NCI-H1092 (cell line): ENCODE measurements at regions not wholly inside any gene's neighbourhood (a gene's known extent, or its start where the extent isn't known, plus 50 kb on each side); places are given as distances from the start of the nearest gene placed in this dataset.

Experiments used
- DNase-seq: peaks from one replicate; lab custom pipeline; 2025; lab: John Stamatoyannopoulos, UW

GRCh38 chr10:4196183-4196582 is 411.2 kb upstream of the KLF6 start:
- DNase-seq: no peak

- DNase-seq: no peak
Observed at GRCh38 chr10:4195213-4195612, 410.2 kb upstream of the KLF6 start.

- DNase-seq: no peak
Observed at GRCh38 chr10:4194231-4194630, 409.2 kb upstream of the KLF6 start.

- DNase-seq: no peak
Observed at GRCh38 chr10:4191894-4192293, 406.9 kb upstream of the KLF6 start.

GRCh38 chr10:4191354-4191753 is 406.3 kb upstream of the KLF6 start:
- no peak for DNase-seq

GRCh38 chr10:4190876-4191275 is 405.9 kb upstream of the KLF6 start:
- DNase-seq: no peak

- no peak for DNase-seq
Observed at GRCh38 chr10:4189281-4189680, 404.3 kb upstream of the KLF6 start.

GRCh38 chr10:4188406-4188805 is 403.4 kb upstream of the KLF6 start:
- DNase-seq: no peak

- no peak for DNase-seq
Observed at GRCh38 chr10:4186849-4187540, 402.0 kb upstream of the KLF6 start.

GRCh38 chr10:4183761-4184261 is 398.8 kb upstream of the KLF6 start:
- no peak for DNase-seq

- DNase-seq: no peak
Observed at GRCh38 chr10:4181621-4182049, 396.6 kb upstream of the KLF6 start.

- DNase-seq: no peak
Observed at GRCh38 chr10:4181081-4181480, 396.1 kb upstream of the KLF6 start.

- no peak for DNase-seq
Observed at GRCh38 chr10:4177791-4178190, 392.8 kb upstream of the KLF6 start.

GRCh38 chr10:4176500-4177281 is 391.7 kb upstream of the KLF6 start:
- no peak for DNase-seq

GRCh38 chr10:4174197-4174596 is 389.2 kb upstream of the KLF6 start:
- DNase-seq: no peak

- DNase-seq: no peak
Observed at GRCh38 chr10:4170633-4171314, 385.8 kb upstream of the KLF6 start.

GRCh38 chr10:4170181-4170580 is 385.2 kb upstream of the KLF6 start:
- DNase-seq: no peak

GRCh38 chr10:4169448-4169847 is 384.4 kb upstream of the KLF6 start:
- no peak for DNase-seq

GRCh38 chr10:4167216-4167615 is 382.2 kb upstream of the KLF6 start:
- no peak for DNase-seq

GRCh38 chr10:4162571-4163286 is 377.7 kb upstream of the KLF6 start:
- no peak for DNase-seq

- no peak for DNase-seq
Observed at GRCh38 chr10:4159173-4159572, 374.2 kb upstream of the KLF6 start.

- DNase-seq: no peak
Observed at GRCh38 chr10:4154191-4154715, 369.2 kb upstream of the KLF6 start.
